GDM1 (cell line): ENCODE measurements at regions not wholly inside any gene's neighbourhood (a gene's known extent, or its start where the extent isn't known, plus 50 kb on each side); places are given as distances from the start of the nearest gene placed in this dataset.
"Not testable (repeated sequence)": the region's sequence is repeated elsewhere in the genome, so short reads cannot be mapped to it uniquely, and the experiment has no call there.

Source experiments
- DNase-seq: peaks from one replicate; lab custom pipeline; 2025; lab: John Stamatoyannopoulos, UW

DNA sequence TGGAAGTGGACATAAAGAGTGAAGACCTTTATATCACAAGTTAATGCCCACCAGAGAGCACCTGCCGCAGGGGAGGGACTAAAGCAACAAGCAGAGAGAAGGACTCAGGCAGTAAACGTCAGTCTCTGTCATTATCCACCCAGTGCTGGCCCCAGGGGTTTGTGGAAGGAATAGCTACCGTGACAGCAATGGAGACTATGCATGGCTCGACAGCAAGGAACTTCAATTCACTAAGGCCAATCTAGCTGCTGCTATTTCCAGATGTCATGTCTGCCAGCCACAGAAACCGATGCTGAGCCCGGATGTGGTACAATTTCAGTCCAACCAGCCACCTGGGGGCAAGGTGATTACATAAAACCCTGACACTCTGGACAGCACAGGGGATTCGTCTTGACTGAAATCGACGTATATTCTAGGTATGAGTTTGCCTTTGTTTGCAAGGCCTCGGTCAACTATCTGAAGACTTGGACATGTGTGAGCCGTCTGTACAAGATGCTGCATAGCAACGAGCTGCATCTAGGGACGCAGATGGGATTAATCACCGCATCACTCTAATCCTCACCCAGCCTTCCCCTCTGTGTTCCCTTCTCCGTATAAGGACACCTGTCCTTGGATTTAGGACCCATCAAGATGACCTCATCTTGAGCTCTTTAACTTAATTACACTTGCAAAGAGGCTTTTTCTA is 154.1 kb upstream of the SH3BP4 start:
- no peak for DNase-seq

DNA sequence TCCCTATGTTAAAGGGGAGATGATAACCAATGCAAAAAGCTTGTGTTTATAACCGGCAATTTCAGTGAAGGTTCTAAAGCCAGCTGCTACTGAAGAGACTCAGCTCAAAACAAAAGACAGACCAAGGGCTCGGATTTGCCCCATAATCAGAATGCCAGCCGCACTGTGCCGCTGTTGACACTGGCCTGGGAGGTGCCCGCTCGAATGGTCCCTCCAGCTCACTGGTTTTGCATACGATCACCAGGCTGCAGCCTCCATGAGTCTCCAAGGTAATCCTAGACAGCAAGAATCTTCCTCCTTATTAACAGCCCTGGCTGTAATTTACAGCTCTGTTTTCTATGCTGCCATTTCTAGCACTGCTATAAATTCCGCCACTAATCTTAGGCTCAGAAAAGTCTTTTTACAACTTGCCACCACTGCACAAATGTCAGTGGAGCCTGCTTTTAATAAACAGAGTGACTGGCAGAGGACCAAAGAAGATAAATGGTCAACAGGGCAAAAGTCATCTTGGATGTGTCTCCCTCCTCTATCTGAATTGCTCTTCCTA is 155.7 kb upstream of the SH3BP4 start:
- no peak for DNase-seq

DNA sequence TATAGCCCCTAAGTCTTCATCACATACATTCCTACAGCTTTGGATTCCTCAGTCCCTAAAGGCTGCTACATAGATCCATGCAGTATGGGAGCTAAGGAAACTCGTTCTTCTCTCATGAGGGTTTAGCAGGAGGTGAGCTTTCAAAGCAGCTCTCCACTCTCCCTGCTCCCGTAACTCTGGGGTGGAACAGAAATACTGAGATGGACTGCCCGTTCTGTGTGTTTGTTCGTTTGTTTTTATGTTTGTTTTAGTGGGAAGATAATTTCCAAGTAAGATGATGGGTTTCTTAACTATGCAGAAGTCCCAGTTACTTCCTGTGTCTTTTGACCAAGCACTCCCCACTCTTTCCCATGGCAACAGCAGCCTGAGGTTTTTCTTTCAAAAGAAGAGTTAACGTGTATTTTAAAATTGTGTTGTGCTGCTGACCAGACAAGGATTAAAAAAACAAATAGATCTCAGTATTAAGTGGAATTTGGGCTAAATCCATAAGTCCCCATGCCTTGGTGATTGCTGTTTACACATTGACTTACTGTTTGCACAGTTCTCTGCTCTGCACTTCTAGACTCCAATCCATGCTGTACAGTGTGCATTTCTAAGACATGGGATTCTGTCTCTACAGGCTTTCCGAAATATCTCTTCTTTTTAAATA is 156.4 kb upstream of the SH3BP4 start:
- DNase-seq: no peak

DNA sequence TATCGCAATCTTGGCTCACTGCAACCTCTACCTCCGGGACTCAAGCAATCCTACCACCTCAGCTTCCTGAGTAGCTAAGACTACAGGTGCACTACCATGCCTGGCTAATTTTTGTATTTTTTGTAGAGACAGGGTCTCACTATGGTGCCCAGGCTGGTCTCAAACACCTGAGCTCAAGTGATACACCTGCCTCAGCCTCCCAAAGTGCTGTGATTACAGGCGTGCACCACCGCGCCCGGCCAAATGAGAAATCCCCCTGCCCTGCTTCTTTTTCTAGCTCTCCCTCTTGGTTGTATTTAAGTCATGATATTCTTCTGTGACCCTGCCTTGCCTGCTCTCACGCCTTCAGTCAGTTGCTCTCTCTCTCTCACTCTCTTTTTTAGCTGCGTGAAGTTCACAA is 157.0 kb upstream of the SH3BP4 start:
- DNase-seq: no peak

DNA sequence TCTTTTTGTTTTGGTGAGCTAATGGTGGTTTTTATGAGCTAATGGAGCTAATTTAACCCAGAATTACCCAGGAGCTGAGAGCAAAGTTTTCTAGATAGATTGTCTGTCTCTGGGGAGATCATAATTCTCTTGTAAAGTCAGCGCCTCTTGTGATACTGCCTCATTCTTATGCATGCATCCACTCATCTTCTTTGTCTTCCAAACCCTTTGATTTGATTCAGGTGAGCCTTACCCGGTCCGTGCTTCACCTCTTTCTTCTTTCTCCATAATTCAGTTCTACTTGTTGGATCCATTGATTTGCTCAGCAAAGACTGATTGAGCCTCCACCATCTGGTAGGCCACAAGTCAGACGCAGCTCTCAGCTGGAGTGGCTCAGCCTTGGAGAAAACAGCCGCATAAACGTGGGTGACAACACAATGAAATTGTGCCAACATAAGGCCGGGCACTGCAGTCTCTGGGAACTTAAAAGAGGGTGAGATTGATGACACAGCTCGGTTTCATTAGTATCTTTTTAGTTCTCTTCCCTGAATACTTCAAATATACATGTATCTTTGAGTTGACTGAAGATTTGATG is 158.5 kb upstream of the SH3BP4 start:
- DNase-seq: no peak

DNA sequence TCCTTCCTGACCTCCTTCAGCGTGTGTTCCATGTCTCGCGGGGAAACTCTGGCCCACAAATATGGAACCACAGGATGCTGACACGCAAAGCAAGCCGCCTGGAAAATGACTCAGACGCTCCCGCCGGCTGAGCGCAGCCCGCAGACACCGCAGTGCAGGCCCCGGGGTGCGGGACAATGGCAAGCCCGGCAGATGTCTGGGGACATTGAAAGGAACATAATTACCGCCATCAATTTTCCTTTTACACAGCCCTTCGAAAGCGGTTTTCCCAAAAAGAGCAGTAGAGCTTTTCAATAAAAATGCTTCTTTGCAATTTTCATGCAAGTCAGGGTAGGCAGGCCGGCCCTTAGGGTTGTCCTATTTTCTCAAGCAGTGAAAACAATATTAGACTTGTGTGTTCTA is 159.2 kb upstream of the SH3BP4 start:
- DNase-seq: no peak

DNA sequence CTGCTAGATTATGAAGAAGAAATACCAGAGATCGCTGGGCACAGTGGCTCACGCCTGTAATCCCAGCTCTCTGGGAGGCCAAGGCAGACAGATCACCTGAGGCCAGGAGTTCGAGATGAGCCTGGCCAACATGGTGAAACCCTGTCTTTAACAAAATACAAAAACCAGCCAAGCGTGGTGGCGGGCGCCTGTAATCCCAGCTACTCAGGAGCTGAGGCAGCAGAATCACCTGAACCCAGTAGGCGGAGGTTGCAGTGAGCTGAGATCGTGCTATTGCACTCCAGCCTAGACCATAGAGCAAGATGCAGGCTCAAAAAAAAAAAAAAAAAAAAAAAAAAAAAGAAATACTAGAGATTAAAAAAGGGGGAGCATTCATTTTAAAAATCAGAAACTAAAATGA is 159.7 kb upstream of the SH3BP4 start:
- not testable (repeated sequence) for DNase-seq

DNA sequence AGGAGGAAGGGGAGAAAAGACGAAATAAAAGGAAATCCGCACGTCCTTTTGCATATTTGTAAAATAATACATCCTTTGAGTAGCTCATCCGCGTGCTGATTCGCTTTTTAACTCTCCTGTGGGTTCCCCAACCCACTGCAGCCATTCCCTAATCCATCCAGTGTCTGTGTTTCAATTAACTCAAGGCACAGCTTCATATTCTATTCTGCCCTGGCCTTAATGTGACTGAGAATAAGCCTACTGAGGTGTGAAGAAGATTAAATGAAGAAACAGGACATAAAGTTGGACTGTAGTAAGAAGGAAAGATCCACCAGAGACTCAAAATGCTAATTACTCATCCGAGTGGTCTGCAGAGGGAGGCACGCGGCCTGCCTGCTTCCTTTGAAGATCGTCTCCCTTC is 161.4 kb upstream of the SH3BP4 start:
- no peak for DNase-seq

DNA sequence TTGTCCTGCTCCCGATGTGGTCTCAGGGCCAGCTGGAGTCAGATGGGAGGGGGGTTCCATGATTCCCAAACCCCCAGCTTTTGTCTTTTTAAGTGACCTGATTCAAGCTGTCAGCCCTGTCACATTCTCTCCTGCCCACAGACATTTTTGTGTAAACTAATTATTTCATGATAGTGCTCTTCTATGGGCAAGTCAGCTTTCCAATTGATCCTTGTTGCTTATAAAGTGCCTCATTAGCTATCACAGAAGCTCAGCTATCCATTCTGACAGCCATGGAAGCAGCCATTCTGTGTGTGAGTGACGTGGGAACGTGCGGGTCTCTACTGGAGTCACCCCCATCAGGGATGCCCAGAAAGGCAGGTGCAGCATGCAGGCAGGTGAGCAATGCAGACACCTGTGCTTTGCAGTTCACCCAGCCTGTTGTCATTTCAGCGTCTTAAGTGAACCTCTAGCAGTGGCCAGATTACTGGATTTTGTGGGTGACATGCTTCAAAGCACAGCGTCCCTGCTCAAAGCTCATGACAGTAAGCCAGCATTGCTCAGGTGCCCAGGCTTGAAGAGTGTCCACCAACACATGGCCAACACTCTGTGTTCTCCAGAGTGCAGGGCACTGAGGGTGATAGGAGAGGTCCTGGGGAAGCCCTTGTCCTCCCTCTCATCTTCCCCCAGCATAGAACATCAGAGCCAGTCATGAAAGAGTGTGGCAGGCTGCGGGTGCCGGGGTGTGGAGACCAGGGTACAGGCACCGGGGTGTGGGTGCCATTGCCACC is 162.1 kb upstream of the SH3BP4 start:
- no peak for DNase-seq

DNA sequence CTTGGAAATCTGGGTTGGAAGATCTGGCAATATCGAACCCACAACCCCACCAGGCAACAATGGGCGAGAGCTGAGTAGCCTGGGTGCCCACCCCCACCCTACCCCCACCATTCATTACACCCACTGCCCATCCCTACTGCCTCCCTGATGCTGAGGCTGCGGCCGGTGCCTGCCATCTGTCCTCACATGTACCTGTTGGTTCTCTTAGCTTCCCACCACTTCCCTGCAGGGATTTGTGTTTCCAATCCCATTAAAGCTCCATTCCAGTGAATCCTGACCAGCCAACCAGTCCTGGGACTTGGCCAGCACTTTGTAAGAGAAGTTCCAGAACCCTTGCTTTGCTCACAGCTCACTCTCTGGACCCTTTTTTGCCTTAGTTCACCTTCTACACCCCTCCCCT is 163.0 kb upstream of the SH3BP4 start:
- no peak for DNase-seq

DNA sequence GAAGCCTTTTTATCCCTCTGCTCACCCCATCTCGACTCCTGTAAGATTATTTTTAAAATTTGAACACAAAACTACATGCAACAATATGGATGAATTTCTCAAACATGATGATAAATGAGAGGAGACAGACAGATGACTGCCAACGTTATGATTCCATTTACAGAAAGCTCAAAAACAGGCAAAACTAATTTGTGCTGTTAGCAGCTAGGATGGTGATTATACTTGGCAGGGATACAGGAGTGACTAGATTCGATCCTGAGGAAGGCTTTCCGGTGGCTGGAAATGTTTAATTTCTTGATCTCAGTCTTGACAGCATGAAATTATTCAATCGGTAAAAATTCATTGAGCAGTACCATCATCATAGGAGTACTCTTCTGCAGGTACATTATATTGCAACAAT is 163.4 kb upstream of the SH3BP4 start:
- DNase-seq: no peak

DNA sequence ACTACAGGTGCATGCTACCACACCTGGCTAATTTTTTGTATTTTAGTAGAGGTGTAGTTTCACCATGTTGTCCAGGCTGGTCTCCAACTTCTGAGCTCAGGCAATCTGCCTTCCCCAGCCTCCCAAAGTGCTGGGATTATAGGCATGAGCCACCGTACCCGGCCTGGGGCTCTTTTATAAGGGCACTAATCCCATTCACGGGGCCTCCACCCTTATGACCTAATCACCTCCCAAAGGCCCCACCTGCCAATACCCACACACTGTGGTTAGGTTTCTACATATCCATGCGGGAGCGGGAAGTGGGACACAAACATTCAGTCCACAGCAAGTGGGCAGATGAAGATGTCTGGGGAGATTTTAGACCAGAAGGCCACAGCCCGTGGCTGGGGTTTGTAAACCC is 164.7 kb upstream of the SH3BP4 start:
- no peak for DNase-seq

DNA sequence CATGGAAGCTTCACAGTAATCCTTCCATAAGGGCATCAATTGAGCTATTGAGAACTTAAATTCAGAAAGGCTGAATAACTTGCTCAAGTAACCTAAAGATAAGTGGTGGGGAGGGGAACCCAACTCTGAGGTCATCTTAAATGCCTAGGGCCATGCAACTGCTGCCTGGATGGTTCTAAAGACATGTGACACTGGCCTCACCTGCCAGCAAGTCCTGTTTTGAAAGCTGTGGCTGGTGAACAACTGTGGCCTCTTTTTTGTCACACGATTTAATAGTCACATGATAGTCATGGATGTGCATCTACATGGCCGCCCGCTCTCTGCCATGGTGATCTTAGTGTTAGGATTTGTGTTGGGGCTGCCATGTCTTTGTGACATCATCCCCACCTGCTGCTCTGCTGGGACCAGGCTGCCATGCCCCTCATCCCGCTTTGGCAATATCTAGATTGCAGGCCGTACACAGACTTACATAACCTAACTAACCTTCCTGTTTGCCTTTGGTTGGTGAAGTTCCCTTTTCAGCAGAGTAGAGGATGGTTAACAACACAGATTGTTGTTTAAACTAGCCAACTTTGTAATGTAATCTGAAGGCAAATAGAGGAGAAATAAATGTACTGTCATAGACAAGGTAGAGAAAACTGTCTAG is 177.9 kb upstream of the SH3BP4 start:
- DNase-seq: no peak

DNA sequence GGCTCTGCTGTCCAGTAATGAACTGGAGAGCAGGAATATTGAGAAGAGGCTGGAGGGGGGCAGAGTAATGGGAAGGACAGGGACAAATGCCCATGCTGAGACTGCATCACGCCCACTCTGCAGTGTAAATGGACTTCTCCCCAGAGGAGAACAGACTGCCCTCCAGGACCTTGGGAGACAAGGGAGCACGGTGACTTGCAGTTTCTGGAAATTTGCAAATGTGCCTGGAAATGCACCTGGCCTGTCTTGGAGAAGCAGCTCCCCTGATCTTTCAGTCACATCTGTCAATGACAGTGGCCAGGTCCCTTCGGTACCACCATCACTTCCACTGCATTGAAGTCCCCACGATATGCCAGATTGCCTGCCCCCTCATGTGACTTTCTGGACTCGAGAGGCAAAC is 178.7 kb upstream of the SH3BP4 start:
- DNase-seq: no peak

DNA sequence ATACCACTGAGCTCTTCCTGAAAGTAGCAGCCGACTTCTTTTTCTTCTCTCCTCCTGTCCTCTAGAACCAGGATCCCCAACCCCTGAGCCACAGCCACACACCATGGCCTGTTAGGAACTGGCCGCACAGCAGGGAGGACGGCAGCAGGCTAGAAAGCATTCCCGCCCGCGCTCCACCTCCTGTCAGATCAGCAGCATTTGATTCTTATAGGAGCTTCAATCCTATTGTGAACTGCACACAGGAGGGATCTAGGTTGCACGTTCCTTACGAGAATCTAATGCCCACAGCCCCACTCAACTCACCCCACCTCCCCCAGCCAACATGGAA is 179.1 kb upstream of the SH3BP4 start:
- DNase-seq: no peak

DNA sequence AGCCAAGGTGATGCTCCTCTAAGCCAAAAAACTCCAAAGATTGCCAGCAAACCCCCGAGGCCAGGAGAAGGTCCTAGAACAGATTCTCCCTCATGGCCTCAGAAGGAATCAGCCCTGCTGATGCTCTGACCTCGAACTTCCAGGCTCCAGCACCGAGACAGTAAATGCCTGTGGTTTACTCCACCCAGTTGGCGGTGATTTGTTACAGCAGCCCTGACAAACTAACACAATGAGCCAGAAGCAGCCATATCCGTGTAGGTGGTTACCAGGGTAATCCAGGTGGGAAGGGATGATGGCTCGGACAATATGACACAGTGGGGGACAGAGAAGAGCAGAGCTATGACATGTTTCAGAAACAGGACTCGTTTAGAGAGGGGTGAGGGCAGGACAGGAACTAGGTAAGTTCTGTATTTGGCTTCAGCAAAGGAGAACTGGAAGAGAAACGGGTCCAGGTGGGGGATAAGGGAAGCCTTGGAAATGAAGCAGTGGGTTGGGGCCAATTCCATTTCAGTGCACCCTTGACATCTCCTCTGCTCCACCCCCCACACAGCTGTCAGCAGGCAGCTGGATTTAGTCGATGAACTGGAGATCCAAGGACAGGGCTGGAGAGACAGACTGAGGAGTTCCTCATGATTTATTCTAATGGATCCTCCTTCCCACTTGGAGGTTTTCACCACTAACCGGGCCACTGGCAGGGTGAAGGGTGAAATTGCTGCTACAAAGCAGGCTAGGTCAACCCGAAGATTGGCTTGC is 179.7 kb upstream of the SH3BP4 start:
- DNase-seq: no peak

DNA sequence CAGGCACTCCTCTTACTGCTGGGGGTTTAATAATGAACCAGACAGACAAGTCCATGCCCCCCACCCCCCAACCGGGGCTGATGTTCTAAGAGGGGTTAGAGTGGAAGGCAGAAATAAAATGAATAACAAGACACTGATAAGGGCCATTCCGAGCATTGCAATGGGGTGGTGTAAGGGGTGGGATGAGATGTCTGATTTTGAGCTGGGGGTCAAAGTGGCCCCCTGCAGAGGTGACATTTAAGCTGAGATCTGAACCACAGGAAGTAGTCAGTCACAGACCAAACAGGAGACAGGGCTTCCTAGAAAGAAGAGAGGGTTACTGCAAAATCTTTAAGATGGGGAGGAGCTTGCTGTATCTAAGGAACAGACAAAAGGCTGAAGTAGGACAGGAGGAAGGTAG is 180.6 kb upstream of the SH3BP4 start:
- DNase-seq: no peak

DNA sequence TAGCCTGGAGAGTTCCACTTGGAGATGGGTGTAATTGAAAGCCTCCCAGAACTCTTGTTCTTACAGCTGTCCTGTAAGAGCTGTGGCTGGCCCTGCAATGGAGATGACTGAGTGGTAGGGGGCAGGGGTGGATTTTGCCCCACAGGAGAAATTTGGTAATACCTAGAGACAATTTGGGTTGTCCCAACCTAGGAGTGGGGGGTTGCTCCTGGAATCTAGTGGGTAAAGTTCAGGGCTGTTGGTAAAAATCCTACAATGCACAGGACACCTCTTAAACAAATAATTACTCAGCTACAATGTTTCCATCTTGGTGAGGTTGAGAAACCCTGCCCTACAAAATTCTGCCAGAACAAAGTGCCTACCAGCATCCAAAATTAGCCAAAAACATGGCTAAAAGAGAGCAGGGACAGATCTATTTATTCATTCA is 181.1 kb upstream of the SH3BP4 start:
- no peak for DNase-seq

DNA sequence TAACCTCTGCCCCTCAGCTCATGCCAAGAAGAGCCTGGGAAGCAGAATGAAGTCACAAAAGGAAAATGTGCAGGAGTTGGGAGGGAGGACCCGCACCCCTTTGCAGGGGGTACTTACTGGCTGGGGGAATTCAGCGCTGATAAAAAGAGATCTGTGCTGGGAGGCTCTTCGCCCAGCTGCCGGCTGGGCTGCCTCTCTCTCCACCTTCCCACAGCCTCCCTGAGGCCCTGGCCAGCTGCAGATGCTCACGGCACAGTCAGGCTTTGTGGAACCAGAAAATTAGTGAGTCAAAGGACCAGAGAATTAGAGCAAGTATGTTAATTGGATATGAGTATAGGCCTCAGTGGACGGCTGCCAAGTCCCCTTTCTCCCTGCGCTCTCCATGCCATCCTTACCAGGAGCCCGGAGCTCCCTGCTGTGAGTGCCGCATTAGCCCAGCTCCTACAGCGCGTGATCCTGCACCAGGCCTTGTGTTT is 181.7 kb upstream of the SH3BP4 start:
- DNase-seq: no peak

DNA sequence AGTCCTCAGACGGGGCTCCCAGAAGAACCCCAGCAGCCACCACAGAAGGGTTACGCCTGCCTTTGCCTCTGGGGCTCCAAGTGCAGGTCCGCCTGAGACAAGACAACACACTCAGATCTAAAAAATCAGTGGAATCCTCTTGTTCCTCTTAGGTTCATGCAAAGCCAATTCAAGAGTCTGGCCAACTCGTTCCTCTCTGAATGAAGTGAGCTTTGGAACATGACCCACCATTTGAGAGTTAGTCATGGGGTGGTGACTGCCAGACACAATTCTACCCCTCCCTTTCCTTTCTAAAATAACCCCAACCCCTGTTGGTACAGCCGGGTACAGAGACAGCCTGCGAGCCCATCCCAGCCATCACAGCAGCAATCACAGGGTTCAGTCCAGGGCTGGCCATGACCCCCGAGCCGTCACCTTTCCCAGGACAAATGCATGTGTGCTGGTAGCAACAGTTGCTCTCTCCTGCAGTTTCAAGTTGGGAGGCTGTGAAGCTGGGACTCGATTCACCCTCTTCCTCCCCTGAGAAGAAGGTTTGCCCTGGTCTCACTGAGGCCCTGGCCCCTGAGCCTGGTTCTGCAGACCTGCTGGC is 183.1 kb upstream of the SH3BP4 start:
- no peak for DNase-seq

DNA sequence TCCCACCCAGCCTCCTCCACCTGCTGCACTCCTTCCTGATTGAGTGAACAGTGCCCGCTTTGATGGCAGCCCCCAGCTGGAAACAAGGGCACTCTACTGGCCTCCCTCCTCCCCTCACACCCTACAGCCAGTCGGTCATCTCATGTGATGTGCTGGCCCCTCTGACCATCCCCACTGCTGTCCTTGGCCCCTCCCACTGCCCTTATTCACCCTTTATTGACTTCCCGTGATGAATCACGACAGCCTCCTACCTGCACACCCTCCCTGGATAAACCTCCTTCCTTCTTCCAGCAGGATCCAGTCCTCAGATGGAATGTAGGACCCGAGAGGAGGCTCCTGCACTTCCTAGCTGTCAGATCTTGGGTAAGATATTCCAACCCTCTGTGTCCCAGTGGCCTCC is 186.5 kb upstream of the SH3BP4 start:
- no peak for DNase-seq
